WTC11 (cell line): ENCODE measurements at regions not wholly inside any gene's neighbourhood (a gene's known extent, or its start where the extent isn't known, plus 50 kb on each side); places are given as distances from the start of the nearest gene placed in this dataset.

Source experiments
- ATAC-seq: fragments of 200-7000 bp; cut with Tn5 transposase; 2 replicates; pipeline ENCODE4 v1.10.0; 2021; ENCODE audit warnings: mild to moderate bottlenecking, moderate library complexity
- CTCF ChIA-PET: fragments of 300-600 bp; sonication (Branson Sonifier 250); formaldehyde crosslinking; loops from one replicate; lab custom pipeline; 2021; ENCODE audit warnings: antibody characterized with exemption; lab: Charles Lee
- POLR2A ChIA-PET: fragments of 350-600 bp; sonication (Branson Sonifier 250); formaldehyde crosslinking; loops from one replicate; lab custom pipeline; 2021; ENCODE audit warnings: antibody characterized with exemption; lab: Charles Lee
- DNase-seq: peaks from one replicate; pipeline ENCODE4 v3.0.0; 2021; ENCODE audit warnings: low spot score
- H3K27ac Mint-ChIP-seq: 2 replicates; pipeline ENCODE4 v1.8.0; 2021; ENCODE audit warnings: mixed read lengths
- H3K27me3 Mint-ChIP-seq: 2 replicates; pipeline ENCODE4 v1.8.0; 2021; ENCODE audit warnings: low read depth, mild to moderate bottlenecking, moderate library complexity, mixed read lengths
- H3K36me3 Mint-ChIP-seq: 2 replicates; pipeline ENCODE4 v1.8.0; 2021; ENCODE audit warnings: mixed read lengths
- H3K4me1 Mint-ChIP-seq: 2 replicates; pipeline ENCODE4 v1.8.0; 2022; ENCODE audit warnings: mixed read lengths
- H3K4me3 Mint-ChIP-seq: 2 replicates; pipeline ENCODE4 v1.8.0; 2021; ENCODE audit warnings: mild to moderate bottlenecking, moderate library complexity, mixed read lengths
- H3K9me3 Mint-ChIP-seq: 2 replicates; pipeline ENCODE4 v1.8.0; 2021; ENCODE audit warnings: mixed read lengths
- ARID4B ChIP-seq: sonication (generic); formaldehyde crosslinking; IDR thresholded peaks from 2 replicates; pipeline ENCODE4 v1.8.0; 2023; ENCODE audit warnings: missing genetic modification reagents, mild to moderate bottlenecking, borderline replicate concordance
- CREB1 ChIP-seq: sonication (generic); formaldehyde crosslinking; IDR thresholded peaks from 2 replicates; pipeline ENCODE4 v1.8.0; 2023; ENCODE audit warnings: mild to moderate bottlenecking, missing genetic modification reagents
- ESRRA ChIP-seq: sonication (generic); formaldehyde crosslinking; IDR thresholded peaks from 2 replicates; pipeline ENCODE4 v1.8.1; 2022; ENCODE audit warnings: mild to moderate bottlenecking, missing genetic modification reagents, borderline replicate concordance
- FOXK1 ChIP-seq: sonication (generic); formaldehyde crosslinking; IDR thresholded peaks from 2 replicates; pipeline ENCODE4 v1.8.0; 2022; ENCODE audit warnings: mild to moderate bottlenecking, moderate library complexity, missing genetic modification reagents
- HMGA2 ChIP-seq: fragments of 250-450 bp; sonication (Bioruptor Pico); IDR thresholded peaks from 2 replicates; pipeline ENCODE4 v1.4.0; 2021; ENCODE audit warnings: mild to moderate bottlenecking, moderate library complexity
- NFATC4 ChIP-seq: fragments of 250-450 bp; sonication (Bioruptor Pico); IDR thresholded peaks from 2 replicates; pipeline ENCODE4 v1.9.0; 2021; ENCODE audit warnings: mild to moderate bottlenecking
- NFE2L1 ChIP-seq: sonication (generic); formaldehyde crosslinking; IDR thresholded peaks from 2 replicates; pipeline ENCODE4 v1.8.1; 2023; ENCODE audit warnings: missing genetic modification reagents
- PRRX2 ChIP-seq: fragments of 250-450 bp; sonication (Bioruptor Pico); IDR thresholded peaks from 2 replicates; pipeline ENCODE4 v1.8.0; 2021; ENCODE audit warnings: mild to moderate bottlenecking
- RORB ChIP-seq: fragments of 250-450 bp; sonication (Bioruptor Pico); IDR thresholded peaks from 2 replicates; pipeline ENCODE4 v1.9.0; 2021; ENCODE audit warnings: mild to moderate bottlenecking
- TEAD4 ChIP-seq: sonication (generic); formaldehyde crosslinking; IDR thresholded peaks from 2 replicates; pipeline ENCODE4 v1.8.0; 2022; ENCODE audit warnings: mild to moderate bottlenecking, missing genetic modification reagents
- ZBTB21 ChIP-seq: sonication (generic); formaldehyde crosslinking; IDR thresholded peaks from 2 replicates; pipeline ENCODE4 v1.8.1; 2023; ENCODE audit warnings: mild to moderate bottlenecking, missing genetic modification reagents, borderline replicate concordance
- ZNF232 ChIP-seq: sonication (generic); formaldehyde crosslinking; IDR thresholded peaks from 2 replicates; pipeline ENCODE4 v1.8.0; 2022; ENCODE audit warnings: mild to moderate bottlenecking, missing genetic modification reagents
- ZNF263 ChIP-seq: sonication (generic); formaldehyde crosslinking; IDR thresholded peaks from 2 replicates; pipeline ENCODE4 v1.8.1; 2022; ENCODE audit warnings: low read depth, mild to moderate bottlenecking, moderate library complexity, missing genetic modification reagents
- ZNF396 ChIP-seq: fragments of 250-450 bp; sonication (Bioruptor Pico); IDR thresholded peaks from 2 replicates; pipeline ENCODE4 v1.8.0; 2021; ENCODE audit warnings: mild to moderate bottlenecking, moderate library complexity, borderline replicate concordance
- ZNF532 ChIP-seq: fragments of 250-450 bp; sonication (Bioruptor Pico); IDR thresholded peaks from 2 replicates; pipeline ENCODE4 v1.9.0; 2021; ENCODE audit warnings: mild to moderate bottlenecking, borderline replicate concordance
- TF ChIP-seq, protein P1 (sequence below): sonication (generic); formaldehyde crosslinking; IDR thresholded peaks from 2 replicates; pipeline ENCODE4 v1.8.0; 2022; ENCODE audit warnings: mild to moderate bottlenecking, missing genetic modification reagents
- TF ChIP-seq, protein P2 (sequence below): sonication (generic); formaldehyde crosslinking; IDR thresholded peaks from 2 replicates; pipeline ENCODE4 v1.8.1; 2023; ENCODE audit warnings: mild to moderate bottlenecking, missing genetic modification reagents, borderline replicate concordance
- TF ChIP-seq, protein P3 (sequence below): sonication (generic); formaldehyde crosslinking; conservative IDR thresholded peaks from 2 replicates; pipeline ENCODE4 v1.8.1; 2023; ENCODE audit warnings: mild to moderate bottlenecking, low read depth, missing genetic modification reagents, moderate library complexity

DNA sequence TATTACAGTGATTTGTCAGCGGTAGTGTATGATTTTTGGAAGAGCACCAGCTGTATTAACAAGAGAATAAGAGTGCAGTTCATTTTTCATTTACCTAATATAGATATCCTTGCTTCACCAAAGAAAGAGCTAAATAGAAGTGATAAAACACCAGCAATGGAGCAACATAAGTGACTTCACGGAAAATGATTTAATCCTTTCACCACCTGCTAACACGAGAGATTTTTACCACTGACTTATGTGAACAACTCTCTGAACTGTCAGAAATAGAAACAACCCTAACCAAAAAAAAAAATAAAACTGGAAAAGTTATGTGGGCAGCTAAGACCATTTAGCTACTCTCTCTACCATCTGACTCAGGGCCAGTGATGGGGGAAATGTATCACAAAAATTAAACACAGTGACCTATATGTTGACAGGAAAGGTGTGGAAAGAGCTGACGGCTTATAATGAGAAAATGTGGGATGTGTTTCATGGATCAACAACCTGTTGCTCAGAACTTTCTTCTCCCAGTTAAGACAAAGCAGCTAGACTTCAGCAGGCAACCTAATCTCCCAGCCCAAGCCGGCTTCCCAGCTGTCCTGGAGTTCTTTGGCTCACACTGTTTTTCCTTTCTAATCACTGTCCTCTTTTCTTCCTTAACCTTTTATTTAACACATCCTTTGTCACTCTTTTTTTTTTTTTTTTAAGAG lies 272.7 kb downstream of the SS18 start:
- TF ChIP-seq ZNF232 (CRISPR knock-in tag) (no peak), HMGA2 (CRISPR knock-in tag) (no peak), ESRRA (CRISPR knock-in tag) (no peak)
- TF ChIP-seq, protein P1, sequence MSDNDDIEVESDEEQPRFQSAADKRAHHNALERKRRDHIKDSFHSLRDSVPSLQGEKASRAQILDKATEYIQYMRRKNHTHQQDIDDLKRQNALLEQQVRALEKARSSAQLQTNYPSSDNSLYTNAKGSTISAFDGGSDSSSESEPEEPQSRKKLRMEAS (CRISPR knock-in tag): no peak
- TF ChIP-seq, protein P2, sequence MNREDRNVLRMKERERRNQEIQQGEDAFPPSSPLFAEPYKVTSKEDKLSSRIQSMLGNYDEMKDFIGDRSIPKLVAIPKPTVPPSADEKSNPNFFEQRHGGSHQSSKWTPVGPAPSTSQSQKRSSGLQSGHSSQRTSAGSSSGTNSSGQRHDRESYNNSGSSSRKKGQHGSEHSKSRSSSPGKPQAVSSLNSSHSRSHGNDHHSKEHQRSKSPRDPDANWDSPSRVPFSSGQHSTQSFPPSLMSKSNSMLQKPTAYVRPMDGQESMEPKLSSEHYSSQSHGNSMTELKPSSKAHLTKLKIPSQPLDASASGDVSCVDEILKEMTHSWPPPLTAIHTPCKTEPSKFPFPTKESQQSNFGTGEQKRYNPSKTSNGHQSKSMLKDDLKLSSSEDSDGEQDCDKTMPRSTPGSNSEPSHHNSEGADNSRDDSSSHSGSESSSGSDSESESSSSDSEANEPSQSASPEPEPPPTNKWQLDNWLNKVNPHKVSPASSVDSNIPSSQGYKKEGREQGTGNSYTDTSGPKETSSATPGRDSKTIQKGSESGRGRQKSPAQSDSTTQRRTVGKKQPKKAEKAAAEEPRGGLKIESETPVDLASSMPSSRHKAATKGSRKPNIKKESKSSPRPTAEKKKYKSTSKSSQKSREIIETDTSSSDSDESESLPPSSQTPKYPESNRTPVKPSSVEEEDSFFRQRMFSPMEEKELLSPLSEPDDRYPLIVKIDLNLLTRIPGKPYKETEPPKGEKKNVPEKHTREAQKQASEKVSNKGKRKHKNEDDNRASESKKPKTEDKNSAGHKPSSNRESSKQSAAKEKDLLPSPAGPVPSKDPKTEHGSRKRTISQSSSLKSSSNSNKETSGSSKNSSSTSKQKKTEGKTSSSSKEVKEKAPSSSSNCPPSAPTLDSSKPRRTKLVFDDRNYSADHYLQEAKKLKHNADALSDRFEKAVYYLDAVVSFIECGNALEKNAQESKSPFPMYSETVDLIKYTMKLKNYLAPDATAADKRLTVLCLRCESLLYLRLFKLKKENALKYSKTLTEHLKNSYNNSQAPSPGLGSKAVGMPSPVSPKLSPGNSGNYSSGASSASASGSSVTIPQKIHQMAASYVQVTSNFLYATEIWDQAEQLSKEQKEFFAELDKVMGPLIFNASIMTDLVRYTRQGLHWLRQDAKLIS (CRISPR knock-in tag): no peak
- TF ChIP-seq, all 79 proteins: peak for 0
- CTCF ChIA-PET: interaction anchor here (1.0 to 1.3 kb wide), 2 partner anchors 12 to 23 kb away, joined by 3 to 5 read pairs; no protein-coding TSS in a partner anchor

GRCh38 chr18:25815659-25816058 lies 274.8 kb downstream of the SS18 start:
- Mint-ChIP-seq H3K9me3 (no peaks in the 10 kb centered on the region), H3K27ac (no peak overlapping the region), H3K4me1 (peaks cover 13% of the 10 kb centered on the region), H3K27me3 (no peaks in the 10 kb centered on the region; the same call in 1 of the 2 replicates), H3K36me3 (no peaks in the 10 kb centered on the region), H3K4me3 (no peak overlapping the region)
- no peak for ATAC-seq
- POLR2A ChIA-PET: no interaction called here
- DNase-seq: no peak
- CTCF ChIA-PET: no interaction called here
- TF ChIP-seq, protein P3, sequence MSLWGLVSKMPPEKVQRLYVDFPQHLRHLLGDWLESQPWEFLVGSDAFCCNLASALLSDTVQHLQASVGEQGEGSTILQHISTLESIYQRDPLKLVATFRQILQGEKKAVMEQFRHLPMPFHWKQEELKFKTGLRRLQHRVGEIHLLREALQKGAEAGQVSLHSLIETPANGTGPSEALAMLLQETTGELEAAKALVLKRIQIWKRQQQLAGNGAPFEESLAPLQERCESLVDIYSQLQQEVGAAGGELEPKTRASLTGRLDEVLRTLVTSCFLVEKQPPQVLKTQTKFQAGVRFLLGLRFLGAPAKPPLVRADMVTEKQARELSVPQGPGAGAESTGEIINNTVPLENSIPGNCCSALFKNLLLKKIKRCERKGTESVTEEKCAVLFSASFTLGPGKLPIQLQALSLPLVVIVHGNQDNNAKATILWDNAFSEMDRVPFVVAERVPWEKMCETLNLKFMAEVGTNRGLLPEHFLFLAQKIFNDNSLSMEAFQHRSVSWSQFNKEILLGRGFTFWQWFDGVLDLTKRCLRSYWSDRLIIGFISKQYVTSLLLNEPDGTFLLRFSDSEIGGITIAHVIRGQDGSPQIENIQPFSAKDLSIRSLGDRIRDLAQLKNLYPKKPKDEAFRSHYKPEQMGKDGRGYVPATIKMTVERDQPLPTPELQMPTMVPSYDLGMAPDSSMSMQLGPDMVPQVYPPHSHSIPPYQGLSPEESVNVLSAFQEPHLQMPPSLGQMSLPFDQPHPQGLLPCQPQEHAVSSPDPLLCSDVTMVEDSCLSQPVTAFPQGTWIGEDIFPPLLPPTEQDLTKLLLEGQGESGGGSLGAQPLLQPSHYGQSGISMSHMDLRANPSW: no peak
- TF ChIP-seq ZNF532 (CRISPR knock-in tag): no peak
- TF ChIP-seq ZNF232 (CRISPR knock-in tag): no peak
- no peak for TF ChIP-seq ZNF396 (CRISPR knock-in tag)
- TF ChIP-seq ZNF263 (CRISPR knock-in tag): no peak
- no peak for TF ChIP-seq NFE2L1
- no peak for TF ChIP-seq ZBTB21 (CRISPR knock-in tag)
- TF ChIP-seq FOXK1 (CRISPR knock-in tag): no peak
- no peak for TF ChIP-seq PRRX2 (CRISPR knock-in tag)
- TF ChIP-seq ARID4B (CRISPR knock-in tag): no peak
- no peak for TF ChIP-seq CREB1
- TF ChIP-seq RORB: no peak
- no peak for TF ChIP-seq TEAD4 (CRISPR knock-in tag)
- no peak for TF ChIP-seq NFATC4

More for the DNA sequence above, 272.7 kb downstream of the SS18 start:
- POLR2A ChIA-PET: no interaction called here
- no peaks in the 10 kb centered on the region; the same call in 1 of the 2 replicates for H3K27me3 Mint-ChIP-seq
- H3K4me3 Mint-ChIP-seq: no peak overlapping the region
- no peak for DNase-seq
- no peak overlapping the region for H3K27ac Mint-ChIP-seq
- H3K36me3 Mint-ChIP-seq: no peaks in the 10 kb centered on the region
- peaks cover 10% of the 10 kb centered on the region for H3K4me1 Mint-ChIP-seq
- ATAC-seq: no peak
- H3K9me3 Mint-ChIP-seq: no peaks in the 10 kb centered on the region
